HCT116 (cell line): ENCODE measurements at regions not wholly inside any gene's neighbourhood (a gene's known extent, or its start where the extent isn't known, plus 50 kb on each side); places are given as distances from the start of the nearest gene placed in this dataset.

Experiments used
- ATAC-seq: fragments of 200-7000 bp; cut with Tn5 transposase; 2 replicates; pipeline ENCODE4 v1.9.1; 2020; ENCODE audit warnings: mild to moderate bottlenecking, moderate library complexity
- BruUV-seq: library from RNA; stranded (reverse); fragments of 400-500 nt; replicated peaks from 2 replicates; lab custom pipeline; 2021; lab: Mats Ljungman, UMichigan
- CTCF ChIA-PET: fragments of 300-600 bp; sonication (Branson Sonifier 250); formaldehyde crosslinking; loops from one replicate; lab custom pipeline; 2021; ENCODE audit warnings: antibody characterized with exemption; lab: Charles Lee
- POLR2A ChIA-PET: fragments of 300-600, 350-600 bp; sonication (Branson Sonifier 250); formaldehyde crosslinking; loops from one replicate; lab custom pipeline; 2021; ENCODE audit warnings: antibody characterized with exemption; lab: Charles Lee
- RAD21 ChIA-PET, 2 experiments: fragments of 300-600 bp; sonication (Branson Sonifier 250); formaldehyde crosslinking; loops; one replicate each; lab custom pipeline; 2023; ENCODE audit warnings: low total read pairs in 2 of 2; ENCODE audit not compliant: uncharacterized antibody in 2 of 2, unreplicated experiment in 2 of 2, low non-redundant PET in 1 of 2; lab: Charles Lee
- DNase-seq: peaks from one replicate; pipeline ENCODE4 v3.0.0-alpha.2; 2010; ENCODE audit warnings: low read depth, low spot score
- H2AFZ ChIP-seq: fragments of 200-600 bp; shearing (Covaris generic), sonication (generic); 2 replicates; pipeline ENCODE4 v1.6.1; 2017; ENCODE audit warnings: low read depth, mixed run types, mixed read lengths, antibody characterized with exemption, low read length; ENCODE audit not compliant: poor library complexity, severe bottlenecking
- H3K27ac ChIP-seq: 2 replicates; pipeline ENCODE4 v1.5.1; 2012; ENCODE audit warnings: low read depth, low read length
- H3K27me3 ChIP-seq: fragments of 200-600 bp; sonication (generic); 2 replicates; pipeline ENCODE4 v1.6.1; 2016; ENCODE audit warnings: mixed run types, low read length, mixed read lengths; ENCODE audit not compliant: insufficient read depth
- H3K36me3 ChIP-seq, 2 experiments: fragments of 200-500 bp in 1 of 2; fragments of 200-600 bp in 1 of 2; sonication (Bioruptor generic) in 1 of 2; sonication (generic) in 1 of 2; 2 replicates each; pipeline versions ENCODE4 v1.5.1 to v1.6.1; 2014 to 2016; ENCODE audit warnings: low read length in 2 of 2, inconsistent platforms in 1 of 2, mixed read lengths in 1 of 2, mixed run types in 1 of 2; ENCODE audit not compliant: insufficient read depth in 2 of 2, control insufficient read depth in 1 of 2
- H3K4me1 ChIP-seq, 2 experiments: fragments of 200-600 bp in 1 of 2; sonication (generic) in 1 of 2; 2 replicates each; pipeline versions ENCODE4 v1.5.1 to v1.6.1; 2012 to 2017; ENCODE audit warnings: low read length in 2 of 2, inconsistent platforms in 1 of 2, mild to moderate bottlenecking in 1 of 2, mixed read lengths in 1 of 2, mixed run types in 1 of 2, moderate library complexity in 1 of 2; ENCODE audit not compliant: insufficient read depth in 2 of 2, control insufficient read depth in 1 of 2
- H3K4me2 ChIP-seq: fragments of 200-600 bp; sonication (generic); 2 replicates; pipeline ENCODE4 v1.6.1; 2017; ENCODE audit warnings: mixed run types, low read length, mixed read lengths
- H3K4me3 ChIP-seq, 2 experiments: fragments of 200-600 bp in 1 of 2; sonication (generic) in 1 of 2; replicated peaks in 1 of 2; 2 replicates each; pipeline ENCODE4 v1.5.1; 2011 to 2016; ENCODE audit warnings: low read length in 2 of 2, control low read depth in 1 of 2, low read depth in 1 of 2, mild to moderate bottlenecking in 1 of 2, mixed read lengths in 1 of 2, mixed run types in 1 of 2
- H3K79me2 ChIP-seq: fragments of 200-600 bp; sonication (generic); 2 replicates; pipeline ENCODE4 v1.6.1; 2017; ENCODE audit warnings: mild to moderate bottlenecking, mixed run types, low read length, moderate library complexity, mixed read lengths; ENCODE audit not compliant: insufficient read depth
- H3K9ac ChIP-seq: fragments of 200-600 bp; sonication (generic); 2 replicates; pipeline ENCODE4 v1.6.1; 2016; ENCODE audit warnings: low read length, mixed read lengths
- H3K9me2 ChIP-seq: fragments of 200-600 bp; sonication (generic), shearing (Covaris generic); 2 replicates; pipeline ENCODE4 v1.6.1; 2017; ENCODE audit warnings: mixed run types, mild to moderate bottlenecking, moderate library complexity; ENCODE audit not compliant: insufficient read depth
- H3K9me3 ChIP-seq, 2 experiments: fragments of 200-500 bp in 1 of 2; fragments of 200-600 bp in 1 of 2; sonication (Bioruptor generic) in 1 of 2; sonication (generic) in 1 of 2; 2 replicates each; pipeline ENCODE4 v1.6.1; 2014 to 2017; ENCODE audit warnings: low read length in 2 of 2, mixed read lengths in 2 of 2, inconsistent platforms in 1 of 2, low read depth in 1 of 2, mild to moderate bottlenecking in 1 of 2, mixed run types in 1 of 2, moderate library complexity in 1 of 2; ENCODE audit not compliant: control insufficient read depth in 1 of 2, insufficient read depth in 1 of 2
- H4K20me1 ChIP-seq: fragments of 200-600 bp; sonication (generic), shearing (Covaris generic); 2 replicates; pipeline ENCODE4 v1.6.1; 2017; ENCODE audit warnings: mixed run types, mild to moderate bottlenecking, moderate library complexity; ENCODE audit not compliant: insufficient read depth
- CEBPB ChIP-seq: IDR thresholded peaks from 2 replicates; pipeline ENCODE4 v1.6.1; 2012; ENCODE audit warnings: low read depth
- EGR1 ChIP-seq: IDR thresholded peaks from 2 replicates; pipeline ENCODE4 v1.6.1; 2012; ENCODE audit warnings: low read depth
- ELF1 ChIP-seq: IDR thresholded peaks from 2 replicates; pipeline ENCODE4 v1.6.1; 2012; ENCODE audit warnings: low read depth, borderline replicate concordance
- EZH2 ChIP-seq: fragments of 200-600 bp; sonication (generic); IDR thresholded peaks from 2 replicates; pipeline ENCODE4 v1.6.1; 2017; ENCODE audit warnings: antibody characterized with exemption, mixed run types
- POLR2AphosphoS5 ChIP-seq: IDR thresholded peaks from 2 replicates; pipeline ENCODE4 v1.6.1; 2011; ENCODE audit warnings: mild to moderate bottlenecking, low read depth, low read length, moderate library complexity
- RAD21 ChIP-seq: IDR thresholded peaks from 2 replicates; pipeline ENCODE4 v1.6.1; 2012; ENCODE audit warnings: low read depth, mild to moderate bottlenecking
- SRF ChIP-seq: IDR thresholded peaks from 2 replicates; pipeline ENCODE4 v1.6.1; 2012; ENCODE audit warnings: low read depth
- YY1 ChIP-seq: IDR thresholded peaks from 2 replicates; pipeline ENCODE4 v1.6.1; 2011; ENCODE audit warnings: low read length, low read depth, moderate library complexity, mild to moderate bottlenecking; ENCODE audit not compliant: insufficient replicate concordance; ENCODE audit errors: extremely low read depth
- ZFX ChIP-seq: fragments of 450-650 bp; IDR thresholded peaks from 2 replicates; pipeline ENCODE4 v1.6.1; 2017
- ZNF274 ChIP-seq: fragments of 200-500 bp; sonication (Bioruptor generic); IDR thresholded peaks from 2 replicates; pipeline ENCODE4 v1.6.1; 2014; ENCODE audit warnings: mild to moderate bottlenecking, low read depth, low read length, inconsistent platforms
- intact Hi-C: fragments of 100-400 bp; cut with micrococcal nuclease; formaldehyde crosslinking; loops from 2 replicates; pipeline ENCODE4 v1.10.0; 2022
- TF ChIP-seq, protein P1 (sequence below): IDR thresholded peaks from 2 replicates; pipeline ENCODE4 v1.6.1; 2012
- TF ChIP-seq, protein P2 (sequence below), 3 experiments: fragments of 200-600 bp in 1 of 3; sonication (generic) in 1 of 3; IDR thresholded peaks in 2 of 3; conservative IDR thresholded peaks in 1 of 3; 2 replicates each; pipeline ENCODE4 v1.5.1; 2012 to 2017; ENCODE audit warnings: low read depth in 2 of 3, low read length in 2 of 3, antibody characterized with exemption in 1 of 3, borderline replicate concordance in 1 of 3, control low read depth in 1 of 3, mild to moderate bottlenecking in 1 of 3, mixed read lengths in 1 of 3, mixed run types in 1 of 3, moderate library complexity in 1 of 3; ENCODE audit not compliant: insufficient read depth in 1 of 3

DNA sequence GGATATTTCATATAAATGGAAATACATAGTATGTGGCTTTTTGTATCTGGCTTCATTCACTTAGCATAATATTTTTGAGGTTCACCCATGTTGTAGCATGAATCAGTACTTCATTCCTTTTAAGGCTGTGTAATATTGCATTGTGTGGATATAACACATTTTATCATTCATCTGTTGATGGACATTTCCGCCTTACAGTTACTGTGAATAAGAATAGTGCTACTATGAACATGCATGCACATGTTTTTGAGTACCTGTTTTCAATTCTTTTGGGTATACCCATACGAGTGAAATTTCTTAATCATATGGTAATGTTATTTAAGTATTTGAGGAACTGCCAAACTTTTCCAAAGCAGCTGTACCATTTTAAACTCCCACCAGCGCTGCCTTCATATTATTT lies 539.6 kb upstream of the DIPK2B start:
- Histone ChIP-seq H3K27me3 (no peaks in the 10 kb centered on the region), H3K27ac (peak overlapping the region; percentile 94; the same call in 1 of the 2 replicates), H3K9ac (no peak overlapping the region), H3K9me2 (no peaks in the 10 kb centered on the region), H4K20me1 (no peaks in the 10 kb centered on the region), H3K79me2 (no peaks in the 10 kb centered on the region), H3K4me1 (peaks cover 4 to 45% of the 10 kb centered on the region in 2 experiments), H2AFZ (no peak overlapping the region), H3K4me3 (no peak overlapping the region), H3K9me3 (no peaks in the 10 kb centered on the region), H3K4me2 (no peak overlapping the region), H3K36me3 (no peaks in the 10 kb centered on the region)
- ATAC-seq (no peak), DNase-seq (no peak)
- no TSS peak for BruUV-seq
- CTCF ChIA-PET, result no interaction called here
- RAD21 ChIA-PET, result no interaction called here
- no peak for TF ChIP-seq CEBPB
- TF ChIP-seq ZFX, result no peak
- no peak for TF ChIP-seq YY1
- TF ChIP-seq, protein P1, sequence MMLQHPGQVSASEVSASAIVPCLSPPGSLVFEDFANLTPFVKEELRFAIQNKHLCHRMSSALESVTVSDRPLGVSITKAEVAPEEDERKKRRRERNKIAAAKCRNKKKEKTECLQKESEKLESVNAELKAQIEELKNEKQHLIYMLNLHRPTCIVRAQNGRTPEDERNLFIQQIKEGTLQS, result no peak
- TF ChIP-seq, protein P2, sequence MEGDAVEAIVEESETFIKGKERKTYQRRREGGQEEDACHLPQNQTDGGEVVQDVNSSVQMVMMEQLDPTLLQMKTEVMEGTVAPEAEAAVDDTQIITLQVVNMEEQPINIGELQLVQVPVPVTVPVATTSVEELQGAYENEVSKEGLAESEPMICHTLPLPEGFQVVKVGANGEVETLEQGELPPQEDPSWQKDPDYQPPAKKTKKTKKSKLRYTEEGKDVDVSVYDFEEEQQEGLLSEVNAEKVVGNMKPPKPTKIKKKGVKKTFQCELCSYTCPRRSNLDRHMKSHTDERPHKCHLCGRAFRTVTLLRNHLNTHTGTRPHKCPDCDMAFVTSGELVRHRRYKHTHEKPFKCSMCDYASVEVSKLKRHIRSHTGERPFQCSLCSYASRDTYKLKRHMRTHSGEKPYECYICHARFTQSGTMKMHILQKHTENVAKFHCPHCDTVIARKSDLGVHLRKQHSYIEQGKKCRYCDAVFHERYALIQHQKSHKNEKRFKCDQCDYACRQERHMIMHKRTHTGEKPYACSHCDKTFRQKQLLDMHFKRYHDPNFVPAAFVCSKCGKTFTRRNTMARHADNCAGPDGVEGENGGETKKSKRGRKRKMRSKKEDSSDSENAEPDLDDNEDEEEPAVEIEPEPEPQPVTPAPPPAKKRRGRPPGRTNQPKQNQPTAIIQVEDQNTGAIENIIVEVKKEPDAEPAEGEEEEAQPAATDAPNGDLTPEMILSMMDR (IDR thresholded peaks at IDR 0.05 in 2 of 3, conservative IDR thresholded peaks at IDR 0.05 in 1 of 3; ENCODE audit: borderline replicate concordance in 1 of 3, insufficient read depth in 1 of 3, low read depth in 2 of 3, low read length in 2 of 3), result no peak
- TF ChIP-seq ELF1, result no peak
- POLR2A ChIA-PET, result no interaction called here
- intact Hi-C loops, result no loop called here

DNA sequence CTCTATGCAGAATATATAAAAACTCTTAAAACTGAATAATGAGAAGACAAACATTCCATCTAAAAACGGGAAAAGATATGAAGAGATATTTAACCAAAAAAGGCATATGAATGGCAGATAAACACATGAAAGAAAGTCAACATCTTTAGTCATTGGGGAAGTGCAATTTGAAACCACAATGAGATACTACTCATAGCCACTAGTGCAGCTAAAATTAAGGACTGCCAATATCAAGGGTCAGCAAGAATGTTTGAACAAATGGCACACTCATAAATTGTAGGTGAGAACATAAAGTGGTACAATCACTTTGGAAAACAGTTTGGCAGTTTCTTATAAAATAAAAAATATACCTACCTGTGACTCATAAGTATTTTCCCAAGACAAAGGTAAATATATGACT lies 534.9 kb upstream of the DIPK2B start:
- no peak for DNase-seq
- H3K9me2 ChIP-seq, result no peaks in the 10 kb centered on the region
- TF ChIP-seq ZNF274, result no peak
- TF ChIP-seq EZH2, result no peak
- TF ChIP-seq POLR2AphosphoS5, result no peak
- no peak for TF ChIP-seq EGR1
- TF ChIP-seq SRF, result no peak
- no peak for TF ChIP-seq RAD21
- no peak for TF ChIP-seq ELF1
- TF ChIP-seq, all 23 proteins: peak for 0
- H3K36me3 ChIP-seq, result no peaks in the 10 kb centered on the region
- no peak for ATAC-seq
- intact Hi-C loops, result loop anchor here (2.0 kb wide), 1 partner anchor 43 kb away; no protein-coding TSS in a partner anchor
- peaks cover 0 to 21% of the 10 kb centered on the region in 2 experiments; a peak in 2 of 4 replicates for H3K4me1 ChIP-seq
- H3K4me3 ChIP-seq, result no peak overlapping the region
- ChIA-PET RAD21 (no interaction called here), POLR2A (no interaction called here), CTCF (no interaction called here)
- H3K4me2 ChIP-seq, result no peak overlapping the region
- H3K27ac ChIP-seq, result peak overlapping the region; percentile 30; the same call in 1 of the 2 replicates
- peaks cover 0 to 9% of the 10 kb centered on the region in 2 experiments; a peak in 1 of 4 replicates for H3K9me3 ChIP-seq
- H2AFZ ChIP-seq, result no peak overlapping the region
- no peaks in the 10 kb centered on the region for H3K79me2 ChIP-seq
- no peaks in the 10 kb centered on the region for H4K20me1 ChIP-seq
- H3K27me3 ChIP-seq, result no peaks in the 10 kb centered on the region
- H3K9ac ChIP-seq, result 0 out of 2 replicates have a peak overlapping the region, but pooled peaks have one; percentile 2
- no TSS peak for BruUV-seq
